ENCODE measurements at regions not wholly inside any gene's neighbourhood (a gene's known extent, or its start where the extent isn't known, plus 50 kb on each side); places are given as distances from the start of the nearest gene placed in this dataset.

DNA sequence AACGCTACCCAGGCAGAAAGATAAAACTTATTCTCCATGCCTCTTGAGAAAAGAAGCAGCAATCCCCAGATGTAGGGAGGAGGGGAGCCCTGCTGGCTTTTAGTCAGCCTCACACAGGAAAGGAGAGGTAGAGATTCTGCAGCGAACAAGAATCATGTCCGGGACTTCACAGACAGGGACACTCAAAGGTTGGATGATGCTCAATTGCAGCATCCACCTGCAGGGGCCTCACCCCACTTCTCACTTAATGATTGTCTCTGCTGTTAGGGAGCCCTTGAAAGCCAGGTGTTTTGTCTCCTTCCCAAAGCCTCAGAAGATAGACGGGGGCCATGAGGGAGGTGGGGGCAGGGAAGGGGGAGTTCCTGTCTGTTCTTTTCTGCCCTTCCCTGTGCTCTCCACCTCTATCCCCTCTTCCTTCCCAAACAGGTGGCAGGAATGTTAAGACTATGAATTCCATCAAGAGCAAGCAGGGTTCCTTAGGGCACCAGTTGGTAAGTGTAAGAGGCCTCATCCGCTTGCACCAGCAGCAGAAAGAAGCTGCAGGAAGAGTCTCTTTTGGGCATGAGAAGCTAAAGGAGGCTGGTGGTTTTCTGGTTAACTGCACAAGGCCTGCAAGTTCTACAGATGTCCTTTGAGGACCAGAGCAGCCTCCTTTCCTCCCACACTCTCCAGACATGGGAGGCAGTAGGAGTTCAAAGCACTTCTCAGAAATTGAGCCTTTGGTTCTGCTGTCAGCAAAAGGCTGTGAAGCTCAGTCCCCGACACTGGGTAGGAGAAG is 154.7 kb upstream of the TNP1 start:
- no peak for TF ChIP-seq POLR2A (IDR thresholded peaks at IDR 0.05)
- TF ChIP-seq, protein P1, sequence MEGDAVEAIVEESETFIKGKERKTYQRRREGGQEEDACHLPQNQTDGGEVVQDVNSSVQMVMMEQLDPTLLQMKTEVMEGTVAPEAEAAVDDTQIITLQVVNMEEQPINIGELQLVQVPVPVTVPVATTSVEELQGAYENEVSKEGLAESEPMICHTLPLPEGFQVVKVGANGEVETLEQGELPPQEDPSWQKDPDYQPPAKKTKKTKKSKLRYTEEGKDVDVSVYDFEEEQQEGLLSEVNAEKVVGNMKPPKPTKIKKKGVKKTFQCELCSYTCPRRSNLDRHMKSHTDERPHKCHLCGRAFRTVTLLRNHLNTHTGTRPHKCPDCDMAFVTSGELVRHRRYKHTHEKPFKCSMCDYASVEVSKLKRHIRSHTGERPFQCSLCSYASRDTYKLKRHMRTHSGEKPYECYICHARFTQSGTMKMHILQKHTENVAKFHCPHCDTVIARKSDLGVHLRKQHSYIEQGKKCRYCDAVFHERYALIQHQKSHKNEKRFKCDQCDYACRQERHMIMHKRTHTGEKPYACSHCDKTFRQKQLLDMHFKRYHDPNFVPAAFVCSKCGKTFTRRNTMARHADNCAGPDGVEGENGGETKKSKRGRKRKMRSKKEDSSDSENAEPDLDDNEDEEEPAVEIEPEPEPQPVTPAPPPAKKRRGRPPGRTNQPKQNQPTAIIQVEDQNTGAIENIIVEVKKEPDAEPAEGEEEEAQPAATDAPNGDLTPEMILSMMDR (IDR thresholded peaks at IDR 0.05), result no peak

Data from uterus (tissue), 2 donors.